Neuronal stem cell (in vitro differentiated cells): ENCODE measurements at regions not wholly inside any gene's neighbourhood (a gene's known extent, or its start where the extent isn't known, plus 50 kb on each side); places are given as distances from the start of the nearest gene placed in this dataset.
A peak's percentile ranks its signal among the peaks of the same experiment; 100 is the strongest.
"Not testable (repeated sequence)": the region's sequence is repeated elsewhere in the genome, so short reads cannot be mapped to it uniquely, and the experiment has no call there.

Experiments used
- DNase-seq: peaks from one replicate; pipeline ENCODE4 v3.0.0-alpha.2; 2013; ENCODE audit warnings: low spot score
- H2AFZ ChIP-seq: one replicate; pipeline ENCODE4 v1.6.1; 2013; ENCODE audit warnings: mild to moderate bottlenecking, low read length, inconsistent platforms
- H2AK5ac ChIP-seq: 2 replicates; pipeline ENCODE4 v1.6.1; 2013; ENCODE audit warnings: low read depth, mild to moderate bottlenecking, inconsistent platforms, low read length, moderate library complexity, mixed read lengths
- H2BK120ac ChIP-seq: 2 replicates; pipeline ENCODE4 v1.6.1; 2013; ENCODE audit warnings: low read depth, mild to moderate bottlenecking, inconsistent platforms, low read length, moderate library complexity, mixed read lengths
- H2BK12ac ChIP-seq: one replicate; pipeline ENCODE4 v1.6.1; 2013; ENCODE audit warnings: low read length, inconsistent platforms
- H2BK15ac ChIP-seq: 2 replicates; pipeline ENCODE4 v1.6.1; 2013; ENCODE audit warnings: mild to moderate bottlenecking, low read length, inconsistent platforms, mixed read lengths
- H2BK5ac ChIP-seq: one replicate; pipeline ENCODE4 v1.6.1; 2013; ENCODE audit warnings: inconsistent platforms, mild to moderate bottlenecking, low read length, moderate library complexity
- H3K14ac ChIP-seq: one replicate; pipeline ENCODE4 v1.6.1; 2013; ENCODE audit warnings: low read length, inconsistent platforms
- H3K18ac ChIP-seq: 2 replicates; pipeline ENCODE4 v1.6.1; 2013; ENCODE audit warnings: low read length, inconsistent platforms
- H3K23ac ChIP-seq: 2 replicates; pipeline ENCODE4 v1.6.1; 2013; ENCODE audit warnings: low read depth, mild to moderate bottlenecking, mixed read lengths, low read length, inconsistent platforms; ENCODE audit not compliant: poor library complexity
- H3K27ac ChIP-seq: replicated peaks from 3 replicates; pipeline ENCODE4 v1.5.1; 2013; ENCODE audit warnings: low read length, inconsistent platforms
- H3K27me3 ChIP-seq, 3 experiments: 2 replicates each; pipeline ENCODE4 v1.6.1; 2013; ENCODE audit warnings: low read length in 3 of 3, mild to moderate bottlenecking in 2 of 3, inconsistent platforms in 1 of 3, low read depth in 1 of 3, mixed read lengths in 1 of 3, moderate library complexity in 1 of 3; ENCODE audit not compliant: control insufficient read depth in 3 of 3, insufficient read depth in 3 of 3
- H3K36me3 ChIP-seq, 2 donors: replicated peaks in 1 of 2; 2 replicates each; pipeline ENCODE4 v1.6.1; 2013; ENCODE audit warnings: low read length in 2 of 2; ENCODE audit not compliant: control insufficient read depth in 2 of 2, insufficient read depth in 2 of 2
- H3K4ac ChIP-seq: 2 replicates; pipeline ENCODE4 v1.6.1; 2013; ENCODE audit warnings: inconsistent platforms, mild to moderate bottlenecking, low read length, moderate library complexity
- H3K4me1 ChIP-seq, 2 donors: 1 replicate in 1 of 2; 2 replicates in 1 of 2; pipeline ENCODE4 v1.6.1; 2013; ENCODE audit warnings: low read length in 2 of 2, low read depth in 1 of 2; ENCODE audit not compliant: control insufficient read depth in 2 of 2, insufficient read depth in 1 of 2
- H3K4me2 ChIP-seq: one replicate; pipeline ENCODE4 v1.6.1; 2013; ENCODE audit warnings: mild to moderate bottlenecking, low read length, inconsistent platforms; ENCODE audit not compliant: insufficient read depth, poor library complexity, severe bottlenecking
- H3K4me3 ChIP-seq, 2 donors: 2 replicates each; pipeline ENCODE4 v1.5.1; 2013; ENCODE audit warnings: low read length in 2 of 2, mild to moderate bottlenecking in 2 of 2, inconsistent platforms in 1 of 2, moderate library complexity in 1 of 2
- H3K79me1 ChIP-seq: one replicate; pipeline ENCODE4 v1.6.1; 2013; ENCODE audit warnings: low read depth, mild to moderate bottlenecking, inconsistent platforms, low read length, moderate library complexity
- H3K9ac ChIP-seq: one replicate; pipeline ENCODE4 v1.6.1; 2013; ENCODE audit warnings: mild to moderate bottlenecking, low read depth, low read length, inconsistent platforms; ENCODE audit not compliant: poor library complexity
- H3K9me3 ChIP-seq, 2 donors: replicated peaks in 1 of 2; 2 replicates each; pipeline versions ENCODE3 to v1.6.1; 2013; ENCODE audit warnings: low read length in 2 of 2, mild to moderate bottlenecking in 2 of 2, inconsistent platforms in 1 of 2, low read depth in 1 of 2, mixed read lengths in 1 of 2, moderate library complexity in 1 of 2; ENCODE audit not compliant: control insufficient read depth in 2 of 2, insufficient read depth in 1 of 2
- H4K8ac ChIP-seq: one replicate; pipeline ENCODE4 v1.6.1; 2013; ENCODE audit warnings: low read depth, mild to moderate bottlenecking, inconsistent platforms, low read length, moderate library complexity
- H4K91ac ChIP-seq: one replicate; pipeline ENCODE4 v1.6.1; 2013; ENCODE audit warnings: low read length, low read depth, mild to moderate bottlenecking, inconsistent platforms; ENCODE audit not compliant: poor library complexity
- WGBS, 2 donors: extraction: QIAGEN DNeasy Blood & Tissue Kit; methylation state at CpG; one replicate each; pipeline ENCODE4 v1.1.7; 2013; ENCODE audit warnings: missing lambda C conversion rate in 2 of 2, mixed read lengths in 1 of 2; ENCODE audit not compliant: insufficient read length in 2 of 2, insufficient replicate concordance in 1 of 2; ENCODE audit errors: extremely low coverage in 2 of 2; 5-methylcytosine and 5-hydroxymethylcytosine counted together

DNA sequence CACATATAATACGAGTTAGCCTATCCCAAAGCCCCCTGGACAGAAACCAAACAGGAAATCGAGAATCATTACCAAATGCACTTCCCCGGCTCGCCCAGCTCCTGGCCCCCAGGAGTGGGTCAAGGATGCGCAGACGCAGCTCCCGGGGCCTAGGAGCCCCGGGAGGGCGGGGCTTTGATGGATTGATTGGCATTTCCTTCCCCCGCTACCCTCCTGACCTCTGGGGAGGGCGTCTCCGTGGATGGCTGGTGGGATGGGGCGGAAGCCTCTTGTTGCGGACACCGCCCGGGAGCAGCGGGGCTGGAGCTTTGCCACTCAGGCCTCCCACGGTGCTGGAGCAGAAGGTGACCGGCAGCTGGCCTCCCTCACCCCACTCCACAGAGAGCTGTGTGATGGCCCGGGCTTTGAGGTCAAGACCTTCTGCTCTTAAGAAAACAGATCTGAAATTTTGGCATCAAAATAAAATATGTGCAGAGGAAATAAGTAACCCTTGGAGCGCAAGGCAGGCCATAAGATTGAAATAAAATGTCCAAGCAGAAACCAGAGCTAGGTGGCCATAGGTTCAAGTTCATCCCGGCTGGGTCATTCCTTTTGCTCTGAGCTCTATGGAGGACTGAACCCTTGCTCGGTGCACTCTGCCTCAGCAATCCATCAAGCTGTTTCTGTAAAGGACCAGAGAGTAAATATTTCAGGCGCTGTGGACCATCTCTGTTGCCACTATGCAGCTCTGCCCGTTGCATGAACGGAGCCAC, 262.3 kb downstream of the SOX9 start:
- no peak overlapping the region for H2AK5ac ChIP-seq
- no peak overlapping the region for H3K27ac ChIP-seq
- no peak overlapping the region for H2BK5ac ChIP-seq
- no peak overlapping the region for H3K18ac ChIP-seq
- peaks cover 0 to 33% of the 10 kb centered on the region in 2 donors for H3K4me1 ChIP-seq
- peak overlapping the region; percentile 71 for H2AFZ ChIP-seq
- H3K4ac ChIP-seq, result no peak overlapping the region
- no peak overlapping the region for H4K91ac ChIP-seq
- no peak overlapping the region for H3K4me3 ChIP-seq
- no peak overlapping the region for H3K9ac ChIP-seq
- no peak for DNase-seq
- no CpG with 5 or more reads among the region's 26 CpGs for WGBS, 2 donors
- H3K23ac ChIP-seq, result no peak overlapping the region
- H3K4me2 ChIP-seq, result no peak overlapping the region
- no peak overlapping the region for H2BK12ac ChIP-seq
- H2BK120ac ChIP-seq, result no peak overlapping the region
- no peaks in the 10 kb centered on the region for H3K9me3 ChIP-seq
- no peak overlapping the region for H4K8ac ChIP-seq
- no peaks in the 10 kb centered on the region for H3K79me1 ChIP-seq
- no peaks in the 10 kb centered on the region for H3K27me3 ChIP-seq
- no peak overlapping the region for H3K14ac ChIP-seq
- no peak overlapping the region for H2BK15ac ChIP-seq
- H3K36me3 ChIP-seq, result no peaks in the 10 kb centered on the region

DNA sequence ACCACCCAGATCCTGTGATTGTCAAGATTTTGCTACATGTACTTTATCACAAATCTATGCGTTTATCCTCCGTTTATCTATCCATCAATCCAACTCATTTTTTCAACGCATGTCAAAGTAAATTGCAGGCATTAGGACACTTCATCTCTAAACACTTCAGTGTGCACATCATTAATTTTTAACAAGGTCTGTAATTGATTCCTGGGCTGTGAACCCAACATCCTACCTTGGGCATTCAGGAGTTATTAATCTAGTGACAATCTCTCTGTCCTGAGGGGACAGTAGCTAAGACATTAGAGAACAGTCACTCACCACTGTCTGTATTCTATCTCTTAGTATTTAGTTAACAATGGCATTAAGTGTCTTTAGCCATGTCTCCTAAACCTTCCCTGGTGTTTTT, 264.7 kb downstream of the SOX9 start:
- no peak overlapping the region for H3K4ac ChIP-seq
- H3K9ac ChIP-seq, result no peak overlapping the region
- DNase-seq, result no peak
- no peak overlapping the region for H3K18ac ChIP-seq
- H3K79me1 ChIP-seq, result no peaks in the 10 kb centered on the region
- H3K36me3 ChIP-seq, result no peaks in the 10 kb centered on the region
- H3K14ac ChIP-seq, result no peak overlapping the region
- H3K4me3 ChIP-seq, result no peak overlapping the region
- no peaks in the 10 kb centered on the region for H3K9me3 ChIP-seq
- no peak overlapping the region for H2AFZ ChIP-seq
- no peak overlapping the region for H2BK12ac ChIP-seq
- H4K91ac ChIP-seq, result no peak overlapping the region
- H3K23ac ChIP-seq, result no peak overlapping the region
- no peak overlapping the region for H2BK5ac ChIP-seq
- H3K27me3 ChIP-seq, result no peaks in the 10 kb centered on the region
- H3K27ac ChIP-seq, result no peak overlapping the region
- H2BK120ac ChIP-seq, result no peak overlapping the region
- 100% methylated on average over 2 to 3 of the region's 3 CpGs for WGBS, 2 donors
- peaks cover 0 to 19% of the 10 kb centered on the region in 2 donors for H3K4me1 ChIP-seq
- no peak overlapping the region for H4K8ac ChIP-seq
- H2AK5ac ChIP-seq, result no peak overlapping the region
- H3K4me2 ChIP-seq, result no peak overlapping the region
- no peak overlapping the region for H2BK15ac ChIP-seq

DNA sequence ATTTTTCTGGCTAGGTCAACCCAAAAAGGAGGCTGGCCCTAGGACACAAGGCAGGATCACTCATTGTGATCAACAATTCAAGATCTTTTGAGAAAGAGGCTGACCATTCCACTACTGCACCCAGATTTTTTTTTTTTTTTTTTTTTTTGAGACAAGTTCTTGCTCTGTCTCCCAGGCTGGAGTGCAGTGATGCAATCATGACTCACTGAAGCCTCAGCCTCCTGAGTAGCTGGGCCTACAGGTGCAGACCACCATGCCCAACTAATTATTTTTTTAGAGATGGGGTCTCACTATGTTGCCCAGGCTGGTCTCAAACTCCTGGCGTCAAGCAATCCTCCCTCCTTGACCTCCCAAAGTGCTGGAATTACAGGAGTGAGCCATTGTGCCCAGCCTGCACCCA, 265.4 kb downstream of the SOX9 start:
- not testable (repeated sequence) for H4K8ac ChIP-seq, H3K4me3 ChIP-seq, H3K9me3 ChIP-seq, H3K4ac ChIP-seq, H3K9ac ChIP-seq, H3K4me2 ChIP-seq, H3K27ac ChIP-seq, H2BK15ac ChIP-seq, H3K23ac ChIP-seq, H2BK120ac ChIP-seq, H3K36me3 ChIP-seq, H2AK5ac ChIP-seq, H2BK12ac ChIP-seq, H2BK5ac ChIP-seq, DNase-seq, H2AFZ ChIP-seq, H3K27me3 ChIP-seq, H4K91ac ChIP-seq, H3K14ac ChIP-seq, H3K18ac ChIP-seq, H3K79me1 ChIP-seq
- no CpG with 5 or more reads among the region's 1 CpG for WGBS, 2 donors
- H3K4me1 ChIP-seq, result peaks cover 0 to 19% of the 10 kb centered on the region in 2 donors

DNA sequence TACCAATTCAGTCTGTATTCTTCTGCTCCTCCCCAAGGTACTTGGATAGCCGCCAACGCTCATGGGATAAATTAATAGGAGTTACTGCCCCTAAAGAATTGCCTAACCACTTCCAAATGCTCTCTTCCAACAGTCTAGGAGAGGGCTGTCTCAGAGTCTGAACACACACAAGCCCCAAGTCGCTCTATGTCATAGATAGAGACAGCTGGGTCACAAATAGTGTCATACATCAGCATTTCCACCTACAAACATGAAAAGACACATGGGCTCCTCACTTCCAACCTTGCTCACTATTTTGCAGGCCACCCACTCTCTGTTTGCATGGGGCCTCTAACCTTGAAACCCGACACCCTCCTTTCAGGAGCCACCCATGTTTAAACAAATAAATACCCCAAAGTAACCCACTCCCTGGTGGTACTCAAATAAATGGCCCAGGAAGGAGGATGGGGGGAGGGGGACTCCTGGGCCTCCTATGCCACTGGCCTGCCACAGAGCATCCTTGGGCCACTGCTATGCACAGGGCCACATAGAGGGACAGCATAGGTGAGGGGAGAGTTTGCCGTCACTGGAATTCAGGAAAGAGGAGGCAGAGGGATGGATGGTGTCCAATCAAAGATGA, 265.9 kb downstream of the SOX9 start:
- no peak overlapping the region for H3K4ac ChIP-seq
- no CpG with 5 or more reads among the region's 5 CpGs for WGBS, 2 donors
- no peaks in the 10 kb centered on the region for H3K27me3 ChIP-seq
- H2AFZ ChIP-seq, result no peak overlapping the region
- H2BK12ac ChIP-seq, result no peak overlapping the region
- H2BK120ac ChIP-seq, result no peak overlapping the region
- no peak overlapping the region for H3K4me2 ChIP-seq
- H4K8ac ChIP-seq, result no peak overlapping the region
- H3K4me3 ChIP-seq, result no peak overlapping the region
- peak overlapping the region; percentile 63 for H3K18ac ChIP-seq
- H2BK15ac ChIP-seq, result no peak overlapping the region
- H2AK5ac ChIP-seq, result no peak overlapping the region
- no peak overlapping the region for H4K91ac ChIP-seq
- no peaks in the 10 kb centered on the region for H3K9me3 ChIP-seq
- no peak overlapping the region for H3K23ac ChIP-seq
- H3K36me3 ChIP-seq, result no peaks in the 10 kb centered on the region
- no peak overlapping the region for H2BK5ac ChIP-seq
- no peak overlapping the region for H3K27ac ChIP-seq
- H3K14ac ChIP-seq, result no peak overlapping the region
- no peak overlapping the region for H3K9ac ChIP-seq
- DNase-seq, result no peak
- H3K79me1 ChIP-seq, result no peaks in the 10 kb centered on the region
- peaks cover 0 to 16% of the 10 kb centered on the region in 2 donors for H3K4me1 ChIP-seq
